H1 (cell line): ENCODE measurements at regions not wholly inside any gene's neighbourhood (a gene's known extent, or its start where the extent isn't known, plus 50 kb on each side); places are given as distances from the start of the nearest gene placed in this dataset.

Experiments used
- CTCF ChIA-PET: fragments of 300-600 bp; sonication (Branson Sonifier 250); formaldehyde crosslinking; loops from one replicate; lab custom pipeline; 2021; ENCODE audit not compliant: partially characterized antibody; lab: Charles Lee
- POLR2A ChIA-PET: fragments of 300-600 bp; sonication (Branson Sonifier 250); formaldehyde crosslinking; loops from one replicate; lab custom pipeline; 2021; ENCODE audit warnings: inconsistent platforms; ENCODE audit not compliant: partially characterized antibody; lab: Charles Lee
- DNase-seq, 2 experiments: peaks; one replicate each; pipeline versions ENCODE4 v3.0.0 to v3.0.0-alpha.2; 2010 to 2022; ENCODE audit warnings: low spot score in 2 of 2, low read depth in 1 of 2, mixed read lengths in 1 of 2
- FAIRE-seq: peaks from 2 replicates; lab custom pipeline; 2011; peaks lifted over from hg19 to GRCh38; lab: Jason Lieb, UNC
- H2AFZ ChIP-seq: 2 replicates; pipeline ENCODE4 v1.8.1; 2012; ENCODE audit warnings: low read length, inconsistent platforms
- H2AK5ac ChIP-seq: 2 replicates; pipeline ENCODE4 v1.6.1; 2013; ENCODE audit warnings: low read depth, low read length
- H2BK120ac ChIP-seq: replicated peaks from 2 replicates; pipeline ENCODE3; 2013; ENCODE audit warnings: low read depth, low read length, inconsistent platforms
- H2BK12ac ChIP-seq: 2 replicates; pipeline ENCODE4 v1.6.1; 2013; ENCODE audit warnings: low read depth, low read length
- H2BK15ac ChIP-seq: 2 replicates; pipeline ENCODE4 v1.6.1; 2013; ENCODE audit warnings: low read length
- H2BK20ac ChIP-seq: 2 replicates; pipeline ENCODE4 v1.6.1; 2013; ENCODE audit warnings: low read length
- H2BK5ac ChIP-seq: 2 replicates; pipeline ENCODE4 v1.6.1; 2013; ENCODE audit warnings: low read depth, low read length
- H3K14ac ChIP-seq: 2 replicates; pipeline ENCODE4 v1.6.1; 2013; ENCODE audit warnings: inconsistent platforms; ENCODE audit not compliant: insufficient read length
- H3K18ac ChIP-seq: 2 replicates; pipeline ENCODE4 v1.6.1; 2013; ENCODE audit warnings: low read length; ENCODE audit errors: extremely low read depth
- H3K23ac ChIP-seq: 2 replicates; pipeline ENCODE4 v1.6.1; 2013; ENCODE audit warnings: inconsistent platforms; ENCODE audit not compliant: insufficient read length
- H3K23me2 ChIP-seq: 2 replicates; pipeline ENCODE4 v1.6.1; 2013; ENCODE audit warnings: low read depth, low read length
- H3K27ac ChIP-seq: 2 replicates; pipeline ENCODE4 v1.6.1; 2011; ENCODE audit warnings: low read depth, low read length, inconsistent platforms
- H3K27me3 ChIP-seq, 4 experiments: replicated peaks in 1 of 4; 1 replicate in 1 of 4; 2 replicates in 3 of 4; pipeline versions ENCODE4 v1.6.1 to v1.8.1; 2011 to 2013; ENCODE audit warnings: low read length in 3 of 4, mild to moderate bottlenecking in 3 of 4, inconsistent platforms in 2 of 4, mixed read lengths in 2 of 4, moderate library complexity in 1 of 4; ENCODE audit not compliant: control insufficient read depth in 3 of 4, insufficient read depth in 3 of 4; ENCODE audit errors: extremely low read depth in 1 of 4
- H3K36me3 ChIP-seq, 4 experiments: 2 replicates each; pipeline versions ENCODE4 v1.6.1 to v1.8.1; 2011 to 2013; ENCODE audit warnings: mild to moderate bottlenecking in 4 of 4, low read length in 3 of 4, moderate library complexity in 2 of 4, control low read depth in 1 of 4, inconsistent platforms in 1 of 4; ENCODE audit not compliant: insufficient read depth in 4 of 4, control insufficient read depth in 2 of 4
- H3K4ac ChIP-seq: replicated peaks from 2 replicates; pipeline ENCODE3; 2013; ENCODE audit warnings: low read length, low read depth, mixed read lengths, inconsistent platforms; ENCODE audit not compliant: insufficient read length
- H3K4me1 ChIP-seq, 4 experiments: replicated peaks in 1 of 4; 1 replicate in 1 of 4; 2 replicates in 3 of 4; pipeline versions ENCODE4 v1.6.1 to v1.8.1; 2011 to 2013; ENCODE audit warnings: low read length in 3 of 4, inconsistent platforms in 2 of 4, mixed read lengths in 1 of 4; ENCODE audit not compliant: insufficient read depth in 4 of 4, control insufficient read depth in 3 of 4
- H3K4me2 ChIP-seq, 2 experiments: 2 replicates each; pipeline versions ENCODE4 v1.6.1 to v1.8.1; 2011 to 2013; ENCODE audit warnings: low read depth in 2 of 2, low read length in 2 of 2, control low read depth in 1 of 2, inconsistent platforms in 1 of 2, mild to moderate bottlenecking in 1 of 2; ENCODE audit not compliant: insufficient read depth in 1 of 2
- H3K4me3 ChIP-seq, 4 experiments: fragments of 200-600, 300-600 bp in 1 of 4; sonication (generic), shearing (Covaris generic), sonication (Bioruptor Twin) in 1 of 4; 2 replicates each; pipeline versions ENCODE4 v1.5.1 to v1.8.1; 2011 to 2016; ENCODE audit warnings: low read length in 4 of 4, low read depth in 3 of 4, control low read depth in 2 of 4, inconsistent platforms in 2 of 4, mild to moderate bottlenecking in 2 of 4, mixed read lengths in 1 of 4, moderate library complexity in 1 of 4; ENCODE audit not compliant: insufficient read depth in 2 of 4; ENCODE audit errors: extremely low read depth in 1 of 4
- H3K56ac ChIP-seq: replicated peaks from 2 replicates; pipeline ENCODE3; 2013; ENCODE audit warnings: low read depth, mild to moderate bottlenecking, mixed read lengths, low read length, inconsistent platforms; ENCODE audit not compliant: insufficient read length
- H3K79me1 ChIP-seq: 2 replicates; pipeline ENCODE4 v1.6.1; 2013; ENCODE audit warnings: low read depth, low read length, control low read depth
- H3K79me2 ChIP-seq, 2 experiments: 2 replicates each; pipeline versions ENCODE4 v1.6.1 to v1.8.1; 2012 to 2013; ENCODE audit warnings: low read length in 2 of 2, mild to moderate bottlenecking in 2 of 2, inconsistent platforms in 1 of 2; ENCODE audit not compliant: insufficient read depth in 2 of 2, control insufficient read depth in 1 of 2
- H3K9ac ChIP-seq, 4 experiments: replicated peaks in 1 of 4; 1 replicate in 1 of 4; 2 replicates in 3 of 4; pipeline versions ENCODE4 v1.6.1 to v1.8.1; 2011 to 2013; ENCODE audit warnings: low read depth in 3 of 4, low read length in 3 of 4, control low read depth in 2 of 4, mild to moderate bottlenecking in 2 of 4, moderate library complexity in 2 of 4, inconsistent platforms in 1 of 4; ENCODE audit errors: extremely low read depth in 1 of 4
- H3K9me3 ChIP-seq, 2 experiments: 2 replicates each; pipeline versions ENCODE4 v1.6.1 to v1.8.1; 2012 to 2013; ENCODE audit warnings: mild to moderate bottlenecking in 2 of 2, moderate library complexity in 2 of 2, control low read depth in 1 of 2, inconsistent platforms in 1 of 2, low read depth in 1 of 2, low read length in 1 of 2, mixed read lengths in 1 of 2; ENCODE audit not compliant: insufficient read depth in 2 of 2
- H4K20me1 ChIP-seq, 2 experiments: replicated peaks in 1 of 2; 2 replicates each; pipeline versions ENCODE3 to v1.8.1; 2011 to 2013; ENCODE audit warnings: inconsistent platforms in 2 of 2, low read length in 2 of 2, mild to moderate bottlenecking in 1 of 2; ENCODE audit not compliant: insufficient read depth in 2 of 2, control insufficient read depth in 1 of 2
- H4K5ac ChIP-seq: 2 replicates; pipeline ENCODE4 v1.6.1; 2013; ENCODE audit warnings: low read length, low read depth, mixed read lengths, inconsistent platforms; ENCODE audit not compliant: insufficient read length
- H4K8ac ChIP-seq: 2 replicates; pipeline ENCODE4 v1.8.0; 2013; ENCODE audit warnings: mild to moderate bottlenecking, moderate library complexity, low read length, inconsistent platforms; ENCODE audit not compliant: insufficient read depth; ENCODE audit errors: extremely low read depth
- H4K91ac ChIP-seq: replicated peaks from 2 replicates; pipeline ENCODE3; 2013; ENCODE audit warnings: low read length, mixed read lengths, inconsistent platforms; ENCODE audit not compliant: insufficient read length
- ATF3 ChIP-seq: IDR thresholded peaks from 2 replicates; pipeline ENCODE4 v1.6.1; 2011; ENCODE audit warnings: low read depth, mild to moderate bottlenecking, low read length; ENCODE audit not compliant: insufficient read depth
- EP300 ChIP-seq, 2 experiments: IDR thresholded peaks; 1 replicate in 1 of 2; 2 replicates in 1 of 2; pipeline ENCODE4 v1.6.1; 2011 to 2012; ENCODE audit warnings: low read depth in 2 of 2, low read length in 2 of 2, mild to moderate bottlenecking in 2 of 2, borderline replicate concordance in 1 of 2, inconsistent platforms in 1 of 2, moderate library complexity in 1 of 2
- GABPA ChIP-seq: IDR thresholded peaks from 2 replicates; pipeline ENCODE4 v1.6.1; 2011; ENCODE audit warnings: mild to moderate bottlenecking, low read length, moderate library complexity, borderline replicate concordance; ENCODE audit not compliant: insufficient read depth
- RXRA ChIP-seq: IDR thresholded peaks from 2 replicates; pipeline ENCODE4 v1.6.1; 2011; ENCODE audit warnings: low read depth, mild to moderate bottlenecking, low read length, moderate library complexity; ENCODE audit not compliant: insufficient read depth
- TAF7 ChIP-seq: optimal IDR thresholded peaks from 2 replicates; pipeline ENCODE3; 2011; ENCODE audit warnings: low read depth, mild to moderate bottlenecking, inconsistent platforms, low read length, moderate library complexity, borderline replicate concordance
- TBP ChIP-seq: IDR thresholded peaks from 2 replicates; pipeline ENCODE4 v1.6.1; 2011; ENCODE audit warnings: low read depth, low read length, improper control_type of control experiment
- TCF12 ChIP-seq: IDR thresholded peaks from 2 replicates; pipeline ENCODE4 v1.6.1; 2011; ENCODE audit warnings: low read depth, mild to moderate bottlenecking, low read length
- USF2 ChIP-seq: IDR thresholded peaks from 2 replicates; pipeline ENCODE4 v1.6.1; 2011; ENCODE audit warnings: low read length, improper control_type of control experiment
- WGBS, 2 experiments: shearing (Covaris generic) in 1 of 2; methylation state at CpG; one replicate each; pipeline versions ENCODE4 v1.1.6 to v1.1.7; 2013 to 2015; ENCODE audit warnings: low lambda C conversion rate in 2 of 2, mixed read lengths in 2 of 2, inconsistent platforms in 1 of 2, low coverage in 1 of 2, missing lambda C conversion rate in 1 of 2; ENCODE audit not compliant: insufficient replicate concordance in 2 of 2, insufficient coverage in 1 of 2, insufficient read length in 1 of 2; ENCODE audit errors: extremely low coverage in 1 of 2, missing lambda C conversion rate in 1 of 2; 5-methylcytosine and 5-hydroxymethylcytosine counted together
- TF ChIP-seq, protein P1 (sequence below), 3 experiments: IDR thresholded peaks; 1 replicate in 2 of 3; 2 replicates in 1 of 3; pipeline versions ENCODE4 v1.5.1 to v1.6.1; 2011; ENCODE audit warnings: low read length in 3 of 3, mild to moderate bottlenecking in 3 of 3, inconsistent platforms in 2 of 3, low read depth in 1 of 3, moderate library complexity in 1 of 3; ENCODE audit not compliant: insufficient read depth in 1 of 3; ENCODE audit errors: control extremely low read depth in 1 of 3

- CTCF ChIA-PET = interaction anchor here (0.9 to 1.4 kb wide), 2 partner anchors 754 to 855 kb away, joined by 3 to 4 read pairs; no protein-coding TSS in a partner anchor
- no peak overlapping the region for H3K23ac ChIP-seq
- no peak overlapping the region for H4K8ac ChIP-seq
- H3K18ac ChIP-seq = no peak overlapping the region
- no peak overlapping the region for H2BK15ac ChIP-seq
- no peak overlapping the region for H2BK5ac ChIP-seq
- no peaks in the 10 kb centered on the region for H3K79me2 ChIP-seq
- no peak overlapping the region for H2AFZ ChIP-seq
- H3K27ac ChIP-seq = no peak overlapping the region
- H4K5ac ChIP-seq = no peak overlapping the region
- no peaks in the 10 kb centered on the region for H3K36me3 ChIP-seq
- FAIRE-seq = no peak
- H3K23me2 ChIP-seq = 0 out of 2 replicates have a peak, but pooled peaks cover 2% of the 10 kb centered on the region
- no peak overlapping the region for H3K9ac ChIP-seq
- peaks cover 8 to 29% (median 23%) of the 10 kb centered on the region in 4 experiments for H3K27me3 ChIP-seq
- peaks cover 0 to 1% (median 0%) of the 10 kb centered on the region in 4 experiments; a peak in 2 of 7 replicates for H3K4me1 ChIP-seq
- no peak overlapping the region for H2BK12ac ChIP-seq
- no peak overlapping the region for H3K4ac ChIP-seq
- POLR2A ChIA-PET = no interaction called here
- WGBS, 2 experiments = 67% methylated on average over 1 of the region's 1 CpG; no CpG with 5 or more reads in 1 of the 2 experiments
- no peak overlapping the region for H2BK120ac ChIP-seq
- H4K20me1 ChIP-seq = peaks cover 0 to 2% of the 10 kb centered on the region in 2 experiments
- H3K14ac ChIP-seq = no peak overlapping the region
- H4K91ac ChIP-seq = no peak overlapping the region
- H3K56ac ChIP-seq = no peak overlapping the region
- H3K4me3 ChIP-seq = no peak overlapping the region
- no peaks in the 10 kb centered on the region for H3K9me3 ChIP-seq
- H3K4me2 ChIP-seq = no peak overlapping the region
- no peak overlapping the region for H2AK5ac ChIP-seq
- H2BK20ac ChIP-seq = no peak overlapping the region
- DNase-seq = no peak
- H3K79me1 ChIP-seq = no peaks in the 10 kb centered on the region
- TF ChIP-seq TBP = no peak
- TF ChIP-seq TCF12 = no peak
- no peak for TF ChIP-seq EP300 (IDR thresholded peaks at IDR 0.05; ENCODE audit: borderline replicate concordance in 1 of 2, low read depth in 2 of 2, low read length in 2 of 2)
- TF ChIP-seq RXRA = no peak
- TF ChIP-seq GABPA = no peak
- TF ChIP-seq ATF3 = no peak
- no peak for TF ChIP-seq TAF7
- TF ChIP-seq, protein P1, sequence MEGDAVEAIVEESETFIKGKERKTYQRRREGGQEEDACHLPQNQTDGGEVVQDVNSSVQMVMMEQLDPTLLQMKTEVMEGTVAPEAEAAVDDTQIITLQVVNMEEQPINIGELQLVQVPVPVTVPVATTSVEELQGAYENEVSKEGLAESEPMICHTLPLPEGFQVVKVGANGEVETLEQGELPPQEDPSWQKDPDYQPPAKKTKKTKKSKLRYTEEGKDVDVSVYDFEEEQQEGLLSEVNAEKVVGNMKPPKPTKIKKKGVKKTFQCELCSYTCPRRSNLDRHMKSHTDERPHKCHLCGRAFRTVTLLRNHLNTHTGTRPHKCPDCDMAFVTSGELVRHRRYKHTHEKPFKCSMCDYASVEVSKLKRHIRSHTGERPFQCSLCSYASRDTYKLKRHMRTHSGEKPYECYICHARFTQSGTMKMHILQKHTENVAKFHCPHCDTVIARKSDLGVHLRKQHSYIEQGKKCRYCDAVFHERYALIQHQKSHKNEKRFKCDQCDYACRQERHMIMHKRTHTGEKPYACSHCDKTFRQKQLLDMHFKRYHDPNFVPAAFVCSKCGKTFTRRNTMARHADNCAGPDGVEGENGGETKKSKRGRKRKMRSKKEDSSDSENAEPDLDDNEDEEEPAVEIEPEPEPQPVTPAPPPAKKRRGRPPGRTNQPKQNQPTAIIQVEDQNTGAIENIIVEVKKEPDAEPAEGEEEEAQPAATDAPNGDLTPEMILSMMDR (IDR thresholded peaks at IDR 0.05; ENCODE audit: control extremely low read depth in 1 of 3, insufficient read depth in 1 of 3, low read depth in 1 of 3, low read length in 3 of 3) = no peak
- TF ChIP-seq USF2 = no peak
These were observed 81.5 kb upstream of the RHOU start for GRCh38 chr1:228653748-228654147.
